Astrocyte (in vitro differentiated cells and primary cell): ENCODE measurements at regions not wholly inside any gene's neighbourhood (a gene's known extent, or its start where the extent isn't known, plus 50 kb on each side); places are given as distances from the start of the nearest gene placed in this dataset.

Source experiments
- DNase-seq: peaks from one replicate; pipeline ENCODE4 v3.0.0-alpha.2; 2010; ENCODE audit warnings: low read depth
- FAIRE-seq: peaks from 2 replicates; lab custom pipeline; 2011; peaks lifted over from hg19 to GRCh38; lab: Jason Lieb, UNC
- H2AFZ ChIP-seq: 2 replicates; pipeline ENCODE4 v1.6.0; 2012; ENCODE audit warnings: low read depth, low read length, inconsistent platforms
- H3K27ac ChIP-seq: 2 replicates; pipeline ENCODE4 v1.5.1; 2011; ENCODE audit warnings: low read depth, low read length, inconsistent platforms
- H3K27me3 ChIP-seq: 2 replicates; pipeline ENCODE4 v1.6.0; 2011; ENCODE audit warnings: low read length, inconsistent platforms; ENCODE audit not compliant: insufficient read depth
- H3K36me3 ChIP-seq: 2 replicates; pipeline ENCODE4 v1.5.1; 2011; ENCODE audit warnings: low read length, inconsistent platforms; ENCODE audit not compliant: insufficient read depth
- H3K4me1 ChIP-seq: 2 replicates; pipeline ENCODE4 v1.5.1; 2011; ENCODE audit warnings: low read length, inconsistent platforms; ENCODE audit not compliant: insufficient read depth
- H3K4me2 ChIP-seq: 2 replicates; pipeline ENCODE4 v1.6.0; 2012; ENCODE audit warnings: low read length, inconsistent platforms
- H3K4me3 ChIP-seq: 2 replicates; pipeline ENCODE4 v1.5.1; 2011; ENCODE audit warnings: low read depth, mild to moderate bottlenecking, low read length, inconsistent platforms; ENCODE audit not compliant: insufficient read depth
- H3K79me2 ChIP-seq: 2 replicates; pipeline ENCODE4 v1.6.0; 2012; ENCODE audit warnings: mild to moderate bottlenecking, low read length, inconsistent platforms; ENCODE audit not compliant: insufficient read depth
- H3K9ac ChIP-seq: 2 replicates; pipeline ENCODE4 v1.6.0; 2012; ENCODE audit warnings: mild to moderate bottlenecking, low read length, inconsistent platforms
- H3K9me3 ChIP-seq: 2 replicates; pipeline ENCODE4 v1.5.1; 2012; ENCODE audit warnings: low read depth, mild to moderate bottlenecking, low read length, inconsistent platforms; ENCODE audit not compliant: insufficient read depth
- H4K20me1 ChIP-seq: 2 replicates; pipeline ENCODE4 v1.6.0; 2012; ENCODE audit warnings: low read length, inconsistent platforms; ENCODE audit not compliant: insufficient read depth
- H3K27ac Mint-ChIP-seq: one replicate; pipeline ENCODE4 v1.8.0; 2021; ENCODE audit warnings: mild to moderate bottlenecking, mixed read lengths; ENCODE audit not compliant: unreplicated experiment
- H3K27me3 Mint-ChIP-seq: one replicate; pipeline ENCODE4 v1.8.0; 2021; ENCODE audit warnings: low read depth, mixed read lengths; ENCODE audit not compliant: unreplicated experiment
- H3K36me3 Mint-ChIP-seq: one replicate; pipeline ENCODE4 v1.8.0; 2021; ENCODE audit warnings: low read depth, mixed read lengths; ENCODE audit not compliant: unreplicated experiment
- H3K4me1 Mint-ChIP-seq: one replicate; pipeline ENCODE4 v1.8.0; 2021; ENCODE audit warnings: low read depth, mixed read lengths; ENCODE audit not compliant: unreplicated experiment
- H3K4me3 Mint-ChIP-seq: one replicate; pipeline ENCODE4 v1.8.0; 2021; ENCODE audit warnings: mild to moderate bottlenecking, moderate library complexity, mixed read lengths; ENCODE audit not compliant: unreplicated experiment
- H3K9me3 Mint-ChIP-seq: one replicate; pipeline ENCODE4 v1.8.0; 2021; ENCODE audit warnings: mild to moderate bottlenecking, mixed read lengths; ENCODE audit not compliant: unreplicated experiment
- EZH2 ChIP-seq: IDR thresholded peaks from 2 replicates; pipeline ENCODE4 v1.6.1; 2012; ENCODE audit warnings: mild to moderate bottlenecking, low read length, inconsistent platforms; ENCODE audit not compliant: insufficient read depth
- TF ChIP-seq, protein P1 (sequence below): IDR thresholded peaks from 2 replicates; pipeline ENCODE4 v1.5.1; 2011; ENCODE audit warnings: low read depth, mild to moderate bottlenecking, inconsistent platforms, low read length, moderate library complexity; ENCODE audit not compliant: insufficient read depth

GRCh38 chr10:107577221-107577620 lies 412.7 kb upstream of the SORCS1 start:
- DNase-seq (no peak), FAIRE-seq (no peak)
- no peak overlapping the region for H3K27ac ChIP-seq
- TF ChIP-seq, protein P1, sequence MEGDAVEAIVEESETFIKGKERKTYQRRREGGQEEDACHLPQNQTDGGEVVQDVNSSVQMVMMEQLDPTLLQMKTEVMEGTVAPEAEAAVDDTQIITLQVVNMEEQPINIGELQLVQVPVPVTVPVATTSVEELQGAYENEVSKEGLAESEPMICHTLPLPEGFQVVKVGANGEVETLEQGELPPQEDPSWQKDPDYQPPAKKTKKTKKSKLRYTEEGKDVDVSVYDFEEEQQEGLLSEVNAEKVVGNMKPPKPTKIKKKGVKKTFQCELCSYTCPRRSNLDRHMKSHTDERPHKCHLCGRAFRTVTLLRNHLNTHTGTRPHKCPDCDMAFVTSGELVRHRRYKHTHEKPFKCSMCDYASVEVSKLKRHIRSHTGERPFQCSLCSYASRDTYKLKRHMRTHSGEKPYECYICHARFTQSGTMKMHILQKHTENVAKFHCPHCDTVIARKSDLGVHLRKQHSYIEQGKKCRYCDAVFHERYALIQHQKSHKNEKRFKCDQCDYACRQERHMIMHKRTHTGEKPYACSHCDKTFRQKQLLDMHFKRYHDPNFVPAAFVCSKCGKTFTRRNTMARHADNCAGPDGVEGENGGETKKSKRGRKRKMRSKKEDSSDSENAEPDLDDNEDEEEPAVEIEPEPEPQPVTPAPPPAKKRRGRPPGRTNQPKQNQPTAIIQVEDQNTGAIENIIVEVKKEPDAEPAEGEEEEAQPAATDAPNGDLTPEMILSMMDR: no peak
- TF ChIP-seq EZH2: no peak
- H3K4me1 ChIP-seq: no peaks in the 10 kb centered on the region
- no peak overlapping the region for H3K9ac ChIP-seq
- no peak overlapping the region for H3K4me2 ChIP-seq
- H3K9me3 ChIP-seq: no peaks in the 10 kb centered on the region
- H2AFZ ChIP-seq: no peak overlapping the region
- Mint-ChIP-seq H3K36me3 (no peaks in the 10 kb centered on the region), H3K4me1 (no peaks in the 10 kb centered on the region), H3K9me3 (no peaks in the 10 kb centered on the region), H3K27ac (no peak overlapping the region), H3K4me3 (no peak overlapping the region), H3K27me3 (no peaks in the 10 kb centered on the region)
- H3K36me3 ChIP-seq: no peaks in the 10 kb centered on the region
- H4K20me1 ChIP-seq: no peaks in the 10 kb centered on the region
- H3K27me3 ChIP-seq: no peaks in the 10 kb centered on the region
- H3K4me3 ChIP-seq: no peak overlapping the region
- no peaks in the 10 kb centered on the region for H3K79me2 ChIP-seq

GRCh38 chr10:107576746-107577145 lies 412.2 kb upstream of the SORCS1 start:
- FAIRE-seq: no peak
- H3K27ac Mint-ChIP-seq: no peak overlapping the region
- no peak overlapping the region for H2AFZ ChIP-seq

GRCh38 chr10:107565014-107565413 lies 400.5 kb upstream of the SORCS1 start:
- H3K9ac ChIP-seq: no peak overlapping the region
- Mint-ChIP-seq H3K27ac (no peak overlapping the region), H3K27me3 (no peaks in the 10 kb centered on the region), H3K36me3 (no peaks in the 10 kb centered on the region), H3K9me3 (peaks cover 13% of the 10 kb centered on the region), H3K4me3 (no peak overlapping the region), H3K4me1 (peaks cover 8% of the 10 kb centered on the region)
- H2AFZ ChIP-seq: no peak overlapping the region
- H4K20me1 ChIP-seq: no peaks in the 10 kb centered on the region
- no peak overlapping the region for H3K27ac ChIP-seq
- no peak for DNase-seq
- no peak overlapping the region for H3K4me3 ChIP-seq
- H3K4me1 ChIP-seq: no peaks in the 10 kb centered on the region
- no peak for FAIRE-seq
- H3K27me3 ChIP-seq: no peaks in the 10 kb centered on the region
- no peaks in the 10 kb centered on the region for H3K9me3 ChIP-seq
- no peaks in the 10 kb centered on the region for H3K79me2 ChIP-seq
- no peaks in the 10 kb centered on the region for H3K36me3 ChIP-seq
- TF ChIP-seq, protein P1: no peak
- no peak for TF ChIP-seq EZH2
- no peak overlapping the region for H3K4me2 ChIP-seq

More at GRCh38 chr10:107576746-107577145, 412.2 kb upstream of the SORCS1 start:
- no peak overlapping the region for H3K4me3 ChIP-seq
- no peaks in the 10 kb centered on the region for H3K4me1 Mint-ChIP-seq
- H3K27ac ChIP-seq: no peak overlapping the region
- no peaks in the 10 kb centered on the region for H3K9me3 ChIP-seq
- H3K36me3 Mint-ChIP-seq: no peaks in the 10 kb centered on the region
- DNase-seq: no peak
- H3K4me3 Mint-ChIP-seq: no peak overlapping the region
- no peak overlapping the region for H3K4me2 ChIP-seq
- H3K4me1 ChIP-seq: no peaks in the 10 kb centered on the region
- H3K27me3 ChIP-seq: no peaks in the 10 kb centered on the region
- no peaks in the 10 kb centered on the region for H4K20me1 ChIP-seq
- no peak overlapping the region for H3K9ac ChIP-seq
- H3K79me2 ChIP-seq: no peaks in the 10 kb centered on the region
- no peaks in the 10 kb centered on the region for H3K9me3 Mint-ChIP-seq
- no peaks in the 10 kb centered on the region for H3K36me3 ChIP-seq
- TF ChIP-seq EZH2: no peak
- TF ChIP-seq, protein P1: no peak
- no peaks in the 10 kb centered on the region for H3K27me3 Mint-ChIP-seq
